A673 (cell line): ENCODE measurements at regions not wholly inside any gene's neighbourhood (a gene's known extent, or its start where the extent isn't known, plus 50 kb on each side); places are given as distances from the start of the nearest gene placed in this dataset.

Experiments used
- EZH2 ChIP-seq: fragments of 200-600 bp; sonication (generic); IDR thresholded peaks from 2 replicates; pipeline ENCODE4 v1.6.1; 2017; ENCODE audit warnings: borderline replicate concordance, low read depth, mild to moderate bottlenecking, mixed read lengths, antibody characterized with exemption, low read length; ENCODE audit not compliant: poor library complexity, severe bottlenecking
- TF ChIP-seq, protein P1 (sequence below): fragments of 300-800, 200-600 bp; sonication (generic); conservative IDR thresholded peaks from 2 replicates; pipeline ENCODE4 v1.5.1; 2017; ENCODE audit warnings: low read depth, mild to moderate bottlenecking, antibody characterized with exemption, low read length, moderate library complexity, mixed read lengths

DNA sequence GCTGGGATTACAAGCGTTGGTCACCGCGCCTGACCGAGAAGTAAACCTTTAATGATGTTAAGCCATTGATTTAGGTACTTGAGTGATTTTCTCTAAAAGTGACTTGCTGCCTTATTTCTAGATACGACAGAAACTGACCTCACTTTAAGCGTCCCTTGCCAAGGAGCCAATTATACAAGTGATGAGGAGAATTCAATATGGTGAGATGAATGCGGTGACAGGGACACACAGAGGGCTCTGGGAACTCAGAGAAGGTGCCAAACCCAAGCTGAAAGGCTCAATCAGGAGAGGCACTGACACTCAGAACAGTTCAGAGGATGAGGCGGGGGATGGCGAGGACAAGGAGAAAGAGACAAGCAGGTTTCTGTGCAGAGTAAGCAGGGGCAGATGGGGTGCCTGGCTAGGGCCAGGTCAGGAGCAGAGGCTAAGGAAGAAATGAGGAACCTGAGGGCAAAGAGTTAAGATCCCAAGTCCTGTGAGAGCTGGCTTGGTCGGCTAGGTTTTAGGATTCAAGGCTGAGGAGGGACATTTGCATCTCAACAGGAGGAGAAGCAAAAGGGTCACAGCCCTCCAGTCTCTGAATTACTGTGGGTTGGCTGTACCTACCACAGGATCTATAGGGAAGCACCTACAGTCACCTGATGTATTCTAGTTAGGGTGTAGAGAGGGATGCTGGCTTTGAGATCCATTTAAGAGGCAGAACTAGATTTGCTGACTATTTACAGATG is 83.2 kb upstream of the USP24 start:
- TF ChIP-seq, protein P1, sequence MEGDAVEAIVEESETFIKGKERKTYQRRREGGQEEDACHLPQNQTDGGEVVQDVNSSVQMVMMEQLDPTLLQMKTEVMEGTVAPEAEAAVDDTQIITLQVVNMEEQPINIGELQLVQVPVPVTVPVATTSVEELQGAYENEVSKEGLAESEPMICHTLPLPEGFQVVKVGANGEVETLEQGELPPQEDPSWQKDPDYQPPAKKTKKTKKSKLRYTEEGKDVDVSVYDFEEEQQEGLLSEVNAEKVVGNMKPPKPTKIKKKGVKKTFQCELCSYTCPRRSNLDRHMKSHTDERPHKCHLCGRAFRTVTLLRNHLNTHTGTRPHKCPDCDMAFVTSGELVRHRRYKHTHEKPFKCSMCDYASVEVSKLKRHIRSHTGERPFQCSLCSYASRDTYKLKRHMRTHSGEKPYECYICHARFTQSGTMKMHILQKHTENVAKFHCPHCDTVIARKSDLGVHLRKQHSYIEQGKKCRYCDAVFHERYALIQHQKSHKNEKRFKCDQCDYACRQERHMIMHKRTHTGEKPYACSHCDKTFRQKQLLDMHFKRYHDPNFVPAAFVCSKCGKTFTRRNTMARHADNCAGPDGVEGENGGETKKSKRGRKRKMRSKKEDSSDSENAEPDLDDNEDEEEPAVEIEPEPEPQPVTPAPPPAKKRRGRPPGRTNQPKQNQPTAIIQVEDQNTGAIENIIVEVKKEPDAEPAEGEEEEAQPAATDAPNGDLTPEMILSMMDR, result no peak
- no peak for TF ChIP-seq EZH2
